ENCODE measurements at regions not wholly inside any gene's neighbourhood (a gene's known extent, or its start where the extent isn't known, plus 50 kb on each side); places are given as distances from the start of the nearest gene placed in this dataset.

DNA sequence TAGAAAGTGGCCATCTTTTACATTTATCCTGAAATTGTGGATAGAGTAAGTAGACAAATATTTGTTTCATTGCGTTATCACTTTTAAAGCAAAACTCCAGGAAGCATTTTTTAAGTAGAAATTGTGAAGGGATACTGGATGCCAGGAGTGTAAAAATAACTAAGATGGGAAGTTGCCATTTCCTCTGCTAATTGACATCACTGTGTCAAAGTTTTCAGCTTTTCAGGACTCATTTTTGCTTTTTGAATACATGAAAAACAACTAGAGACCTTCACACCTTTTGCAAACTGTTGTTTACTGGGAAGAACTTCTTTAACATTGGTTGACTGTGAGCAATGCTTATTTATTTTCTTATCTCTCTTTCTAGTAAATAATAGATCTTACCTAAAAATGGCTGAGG is 337.5 kb downstream of the NR2F1-AS1 start:
- TF ChIP-seq, protein P1, sequence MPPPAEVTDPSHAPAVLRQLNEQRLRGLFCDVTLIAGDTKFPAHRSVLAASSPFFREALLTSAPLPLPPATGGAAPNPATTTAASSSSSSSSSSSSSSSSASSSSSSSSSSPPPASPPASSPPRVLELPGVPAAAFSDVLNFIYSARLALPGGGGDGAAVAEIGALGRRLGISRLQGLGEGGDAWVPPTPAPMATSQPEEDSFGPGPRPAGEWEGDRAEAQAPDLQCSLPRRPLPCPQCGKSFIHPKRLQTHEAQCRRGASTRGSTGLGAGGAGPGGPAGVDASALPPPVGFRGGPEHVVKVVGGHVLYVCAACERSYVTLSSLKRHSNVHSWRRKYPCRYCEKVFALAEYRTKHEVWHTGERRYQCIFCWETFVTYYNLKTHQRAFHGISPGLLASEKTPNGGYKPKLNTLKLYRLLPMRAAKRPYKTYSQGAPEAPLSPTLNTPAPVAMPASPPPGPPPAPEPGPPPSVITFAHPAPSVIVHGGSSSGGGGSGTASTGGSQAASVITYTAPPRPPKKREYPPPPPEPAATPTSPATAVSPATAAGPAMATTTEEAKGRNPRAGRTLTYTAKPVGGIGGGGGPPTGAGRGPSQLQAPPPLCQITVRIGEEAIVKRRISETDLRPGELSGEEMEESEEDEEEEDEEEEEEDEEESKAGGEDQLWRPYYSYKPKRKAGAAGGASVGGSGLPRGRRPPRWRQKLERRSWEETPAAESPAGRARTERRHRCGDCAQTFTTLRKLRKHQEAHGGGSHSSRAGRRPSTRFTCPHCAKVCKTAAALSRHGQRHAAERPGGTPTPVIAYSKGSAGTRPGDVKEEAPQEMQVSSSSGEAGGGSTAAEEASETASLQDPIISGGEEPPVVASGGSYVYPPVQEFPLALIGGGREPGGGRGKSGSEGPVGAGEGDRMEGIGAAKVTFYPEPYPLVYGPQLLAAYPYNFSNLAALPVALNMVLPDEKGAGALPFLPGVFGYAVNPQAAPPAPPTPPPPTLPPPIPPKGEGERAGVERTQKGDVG (CRISPR knock-in tag; IDR thresholded peaks at IDR 0.05): no peak
- TF ChIP-seq, protein P2, sequence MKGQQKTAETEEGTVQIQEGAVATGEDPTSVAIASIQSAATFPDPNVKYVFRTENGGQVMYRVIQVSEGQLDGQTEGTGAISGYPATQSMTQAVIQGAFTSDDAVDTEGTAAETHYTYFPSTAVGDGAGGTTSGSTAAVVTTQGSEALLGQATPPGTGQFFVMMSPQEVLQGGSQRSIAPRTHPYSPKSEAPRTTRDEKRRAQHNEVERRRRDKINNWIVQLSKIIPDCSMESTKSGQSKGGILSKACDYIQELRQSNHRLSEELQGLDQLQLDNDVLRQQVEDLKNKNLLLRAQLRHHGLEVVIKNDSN (IDR thresholded peaks at IDR 0.05; ENCODE audit: borderline replicate concordance, extremely low read length, insufficient read depth, low read depth, low read length): no peak
- TF ChIP-seq FOS (IDR thresholded peaks at IDR 0.05; ENCODE audit: borderline replicate concordance, extremely low read depth, insufficient read length) (no peak), CREB1 (IDR thresholded peaks at IDR 0.05; ENCODE audit: low read depth) (no peak), ZSCAN29 (IDR thresholded peaks at IDR 0.05) (no peak), SMAD1 (IDR thresholded peaks at IDR 0.05; ENCODE audit: low read depth, partially characterized antibody) (no peak)
- TF ChIP-seq, protein P3, sequence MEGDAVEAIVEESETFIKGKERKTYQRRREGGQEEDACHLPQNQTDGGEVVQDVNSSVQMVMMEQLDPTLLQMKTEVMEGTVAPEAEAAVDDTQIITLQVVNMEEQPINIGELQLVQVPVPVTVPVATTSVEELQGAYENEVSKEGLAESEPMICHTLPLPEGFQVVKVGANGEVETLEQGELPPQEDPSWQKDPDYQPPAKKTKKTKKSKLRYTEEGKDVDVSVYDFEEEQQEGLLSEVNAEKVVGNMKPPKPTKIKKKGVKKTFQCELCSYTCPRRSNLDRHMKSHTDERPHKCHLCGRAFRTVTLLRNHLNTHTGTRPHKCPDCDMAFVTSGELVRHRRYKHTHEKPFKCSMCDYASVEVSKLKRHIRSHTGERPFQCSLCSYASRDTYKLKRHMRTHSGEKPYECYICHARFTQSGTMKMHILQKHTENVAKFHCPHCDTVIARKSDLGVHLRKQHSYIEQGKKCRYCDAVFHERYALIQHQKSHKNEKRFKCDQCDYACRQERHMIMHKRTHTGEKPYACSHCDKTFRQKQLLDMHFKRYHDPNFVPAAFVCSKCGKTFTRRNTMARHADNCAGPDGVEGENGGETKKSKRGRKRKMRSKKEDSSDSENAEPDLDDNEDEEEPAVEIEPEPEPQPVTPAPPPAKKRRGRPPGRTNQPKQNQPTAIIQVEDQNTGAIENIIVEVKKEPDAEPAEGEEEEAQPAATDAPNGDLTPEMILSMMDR (IDR thresholded peaks at IDR 0.05 in 2 of 3, conservative IDR thresholded peaks at IDR 0.05 in 1 of 3; ENCODE audit: control insufficient read depth in 2 of 3, extremely low read depth in 1 of 3, insufficient read depth in 1 of 3, low read depth in 3 of 3, low read length in 3 of 3): no peak

Data from GM12878 (cell line).